ENCODE measurements at regions not wholly inside any gene's neighbourhood (a gene's known extent, or its start where the extent isn't known, plus 50 kb on each side); places are given as distances from the start of the nearest gene placed in this dataset.

GRCh38 chr13:92954746-92955145, 271.9 kb upstream of the GPC6 start:
- no peaks in the 10 kb centered on the region for H4K20me1 ChIP-seq (ENCODE audit: insufficient read depth)
- TF ChIP-seq PBX3 (IDR thresholded peaks at IDR 0.05), result no peak
- TF ChIP-seq GABPA (IDR thresholded peaks at IDR 0.05; ENCODE audit: low read depth), result no peak
- no peak for TF ChIP-seq RAD21 (IDR thresholded peaks at IDR 0.05; ENCODE audit: low read length)
- no peak for TF ChIP-seq FOXJ3 (CRISPR knock-in tag; IDR thresholded peaks at IDR 0.05)
- TF ChIP-seq EP300 (IDR thresholded peaks at IDR 0.05; ENCODE audit: borderline replicate concordance in 1 of 2, low read depth in 1 of 2, low read length in 1 of 2), result no peak
- TF ChIP-seq GATA2 (CRISPR knock-in tag; IDR thresholded peaks at IDR 0.05), result no peak
- DNase-seq, result no peak

DNA sequence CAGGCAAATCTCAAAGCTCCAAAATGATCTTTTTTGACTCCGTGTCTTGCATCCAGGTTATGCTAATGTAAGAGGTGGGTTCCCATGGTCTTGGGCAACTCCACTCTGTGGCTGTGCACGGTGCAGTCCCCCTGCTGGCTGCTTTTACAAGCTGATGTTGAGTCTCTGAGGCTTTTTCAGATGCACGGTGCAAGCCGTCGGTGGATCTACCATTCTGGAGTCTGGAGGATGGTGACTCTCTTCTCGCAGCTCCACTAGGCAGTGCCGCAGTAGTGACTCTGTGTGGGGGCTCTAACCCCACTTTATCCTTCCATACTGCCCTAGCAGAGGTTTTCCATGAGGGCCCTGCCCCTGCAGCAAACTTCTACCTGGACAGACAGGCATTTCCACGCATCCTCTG, 266.8 kb upstream of the GPC6 start:
- H3K4me3 ChIP-seq (ENCODE audit: low read depth in 2 of 2, low read length in 1 of 2), result no peak overlapping the region
- H3K27me3 ChIP-seq (ENCODE audit: insufficient read depth), result no peaks in the 10 kb centered on the region
- no peak for TF ChIP-seq REST (IDR thresholded peaks at IDR 0.05; ENCODE audit: low read depth, low read length)
- no peak for TF ChIP-seq EP300 (IDR thresholded peaks at IDR 0.05; ENCODE audit: borderline replicate concordance in 1 of 2, low read depth in 1 of 2, low read length in 1 of 2)
- no peak for TF ChIP-seq JUND (IDR thresholded peaks at IDR 0.05)
- TF ChIP-seq TCF12 (IDR thresholded peaks at IDR 0.05), result no peak
- TF ChIP-seq MXI1 (IDR thresholded peaks at IDR 0.05; ENCODE audit: low read depth, low read length), result no peak
- TF ChIP-seq SMC3 (IDR thresholded peaks at IDR 0.05; ENCODE audit: low read depth, low read length), result no peak
- TF ChIP-seq NFIC (IDR thresholded peaks at IDR 0.05; ENCODE audit: borderline replicate concordance), result no peak
- TF ChIP-seq TEAD4 (IDR thresholded peaks at IDR 0.05; ENCODE audit: borderline replicate concordance, insufficient read depth), result no peak
- TF ChIP-seq PBX3 (IDR thresholded peaks at IDR 0.05), result no peak
- no peak for TF ChIP-seq SIN3A (IDR thresholded peaks at IDR 0.05; ENCODE audit: borderline replicate concordance, low read depth, low read length)
- no peak for TF ChIP-seq GATA2 (CRISPR knock-in tag; IDR thresholded peaks at IDR 0.05)
- TF ChIP-seq, protein P1, sequence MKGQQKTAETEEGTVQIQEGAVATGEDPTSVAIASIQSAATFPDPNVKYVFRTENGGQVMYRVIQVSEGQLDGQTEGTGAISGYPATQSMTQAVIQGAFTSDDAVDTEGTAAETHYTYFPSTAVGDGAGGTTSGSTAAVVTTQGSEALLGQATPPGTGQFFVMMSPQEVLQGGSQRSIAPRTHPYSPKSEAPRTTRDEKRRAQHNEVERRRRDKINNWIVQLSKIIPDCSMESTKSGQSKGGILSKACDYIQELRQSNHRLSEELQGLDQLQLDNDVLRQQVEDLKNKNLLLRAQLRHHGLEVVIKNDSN (IDR thresholded peaks at IDR 0.05; ENCODE audit: borderline replicate concordance, low read depth), result no peak
- TF ChIP-seq, protein P2, sequence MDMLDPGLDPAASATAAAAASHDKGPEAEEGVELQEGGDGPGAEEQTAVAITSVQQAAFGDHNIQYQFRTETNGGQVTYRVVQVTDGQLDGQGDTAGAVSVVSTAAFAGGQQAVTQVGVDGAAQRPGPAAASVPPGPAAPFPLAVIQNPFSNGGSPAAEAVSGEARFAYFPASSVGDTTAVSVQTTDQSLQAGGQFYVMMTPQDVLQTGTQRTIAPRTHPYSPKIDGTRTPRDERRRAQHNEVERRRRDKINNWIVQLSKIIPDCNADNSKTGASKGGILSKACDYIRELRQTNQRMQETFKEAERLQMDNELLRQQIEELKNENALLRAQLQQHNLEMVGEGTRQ (IDR thresholded peaks at IDR 0.05; ENCODE audit: borderline replicate concordance, low read depth, low read length), result no peak
- POLR2A ChIA-PET, result no interaction called here
- no peaks in the 10 kb centered on the region for H3K4me1 ChIP-seq (ENCODE audit: control insufficient read depth in 1 of 2, insufficient read depth in 2 of 2, low read depth in 1 of 2, low read length in 1 of 2)
- H3K27ac ChIP-seq (ENCODE audit: low read depth in 2 of 2, low read length in 1 of 2), result no peak overlapping the region
- 74% methylated on average over 7 of the region's 8 CpGs for WGBS (ENCODE audit: low lambda C conversion rate)
- H3K4me2 ChIP-seq, result no peak overlapping the region
- CTCF ChIA-PET, result no interaction called here
- no peak for DNase-seq
- H4K20me1 ChIP-seq (ENCODE audit: insufficient read depth), result no peaks in the 10 kb centered on the region
- no peak overlapping the region for H2AFZ ChIP-seq (ENCODE audit: low read depth)
- no peaks in the 10 kb centered on the region for H3F3A ChIP-seq (replicated peaks; ENCODE audit: insufficient read depth)
- no peaks in the 10 kb centered on the region for H3K79me2 ChIP-seq (ENCODE audit: insufficient read depth)
- no peak overlapping the region for H3K9ac ChIP-seq
- no peaks in the 10 kb centered on the region for H3K9me2 ChIP-seq
- H3K36me3 ChIP-seq (replicated peaks in 1 of 2; ENCODE audit: control insufficient read depth in 1 of 2, insufficient read depth in 2 of 2, low read length in 1 of 2), result no peaks in the 10 kb centered on the region
- H3K9me3 ChIP-seq, result no peaks in the 10 kb centered on the region

More at GRCh38 chr13:92954746-92955145, 271.9 kb upstream of the GPC6 start:
- Histone ChIP-seq H3K9me2 (no peaks in the 10 kb centered on the region), H3K9me3 (no peaks in the 10 kb centered on the region), H3K79me2 (ENCODE audit: insufficient read depth) (no peaks in the 10 kb centered on the region), H3K27me3 (ENCODE audit: insufficient read depth) (no peaks in the 10 kb centered on the region), H3K27ac (ENCODE audit: low read depth in 2 of 2, low read length in 1 of 2) (no peak overlapping the region), H3K4me1 (ENCODE audit: control insufficient read depth in 1 of 2, insufficient read depth in 2 of 2, low read depth in 1 of 2, low read length in 1 of 2) (no peaks in the 10 kb centered on the region), H3K9ac (no peak overlapping the region), H3F3A (replicated peaks; ENCODE audit: insufficient read depth) (no peaks in the 10 kb centered on the region), H3K36me3 (replicated peaks in 1 of 2; ENCODE audit: control insufficient read depth in 1 of 2, insufficient read depth in 2 of 2, low read length in 1 of 2) (no peaks in the 10 kb centered on the region), H3K4me2 (no peak overlapping the region), H2AFZ (ENCODE audit: low read depth) (no peak overlapping the region), H3K4me3 (ENCODE audit: low read depth in 2 of 2, low read length in 1 of 2) (no peak overlapping the region)
- 66% methylated on average over 5 of the region's 5 CpGs for WGBS (ENCODE audit: low lambda C conversion rate)
- POLR2A ChIA-PET, result no interaction called here
- CTCF ChIA-PET, result interaction anchor here (0.8 kb wide), 1 partner anchor 9 kb away, joined by 3 read pairs; no protein-coding TSS in a partner anchor

Data from SK-N-SH (cell line).